Smooth muscle cell (in vitro differentiated cells): ENCODE measurements at regions not wholly inside any gene's neighbourhood (a gene's known extent, or its start where the extent isn't known, plus 50 kb on each side); places are given as distances from the start of the nearest gene placed in this dataset.
A peak's percentile ranks its signal among the peaks of the same experiment; 100 is the strongest.

Source experiments
- DNase-seq: peaks from one replicate; lab custom pipeline; 2025; ENCODE audit not compliant: unreplicated experiment; lab: John Stamatoyannopoulos, UW
- H2AFZ ChIP-seq: fragments of 200-600 bp; sonication (generic); 2 replicates; pipeline ENCODE4 v1.6.0; 2016; ENCODE audit warnings: antibody characterized with exemption, low read depth, mild to moderate bottlenecking
- H3F3A ChIP-seq: fragments of 200-600 bp; sonication (generic); 2 replicates; pipeline ENCODE4 v1.6.0; 2017; ENCODE audit warnings: antibody characterized with exemption, low read depth
- H3K27ac ChIP-seq: fragments of 200-600 bp; sonication (generic); 2 replicates; pipeline ENCODE4 v1.5.1; 2016; ENCODE audit warnings: low read depth, mild to moderate bottlenecking
- H3K27me3 ChIP-seq: fragments of 200-600 bp; sonication (generic); 2 replicates; pipeline ENCODE4 v1.6.1; 2016; ENCODE audit warnings: low read depth, mild to moderate bottlenecking
- H3K36me3 ChIP-seq: fragments of 200-600 bp; sonication (generic); 2 replicates; pipeline ENCODE4 v1.5.1; 2016; ENCODE audit warnings: low read depth
- H3K4me1 ChIP-seq: fragments of 200-600 bp; sonication (generic); 2 replicates; pipeline ENCODE4 v1.5.1; 2016; ENCODE audit warnings: low read depth
- H3K4me2 ChIP-seq: fragments of 200-600 bp; sonication (generic); 2 replicates; pipeline ENCODE4 v1.6.0; 2016; ENCODE audit warnings: mild to moderate bottlenecking
- H3K4me3 ChIP-seq: fragments of 200-600 bp; sonication (generic); 2 replicates; pipeline ENCODE4 v1.5.1; 2016; ENCODE audit warnings: mild to moderate bottlenecking
- H3K79me2 ChIP-seq: fragments of 200-600 bp; sonication (generic); 2 replicates; pipeline ENCODE4 v1.6.0; 2016; ENCODE audit warnings: low read depth, mild to moderate bottlenecking
- H3K9ac ChIP-seq: fragments of 200-600 bp; sonication (generic); 2 replicates; pipeline ENCODE4 v1.6.0; 2016; ENCODE audit warnings: low read depth
- H3K9me3 ChIP-seq: fragments of 200-600 bp; sonication (generic); replicated peaks from 2 replicates; pipeline ENCODE4 v1.5.1; 2016; ENCODE audit warnings: low read depth
- H4K20me1 ChIP-seq: fragments of 200-600 bp; sonication (generic); 2 replicates; pipeline ENCODE4 v1.6.0; 2016; ENCODE audit warnings: low read depth
- CTCF ChIP-seq: fragments of 200-600 bp; sonication (generic); IDR thresholded peaks from 2 replicates; pipeline ENCODE4 v1.5.1; 2017; ENCODE audit warnings: borderline replicate concordance, mild to moderate bottlenecking, antibody characterized with exemption; ENCODE audit not compliant: insufficient read depth, poor library complexity, severe bottlenecking
- WGBS: methylation state at CpG from one replicate; pipeline ENCODE4 v1.1.7; 2016; ENCODE audit warnings: low lambda C conversion rate; 5-methylcytosine and 5-hydroxymethylcytosine counted together

- H3K4me2 ChIP-seq: no peak overlapping the region
- H3K4me3 ChIP-seq: no peak overlapping the region
- TF ChIP-seq CTCF: no peak
- 86% methylated on average over 1 of the region's 1 CpG for WGBS
- no peaks in the 10 kb centered on the region for H3K9me3 ChIP-seq
- H2AFZ ChIP-seq: no peak overlapping the region
- H3F3A ChIP-seq: no peaks in the 10 kb centered on the region
- H3K27me3 ChIP-seq: no peaks in the 10 kb centered on the region
- no peaks in the 10 kb centered on the region for H3K36me3 ChIP-seq
- H3K4me1 ChIP-seq: no peaks in the 10 kb centered on the region
- no peak overlapping the region for H3K9ac ChIP-seq
- no peaks in the 10 kb centered on the region for H4K20me1 ChIP-seq
- no peak for DNase-seq
- H3K27ac ChIP-seq: no peak overlapping the region
- no peaks in the 10 kb centered on the region for H3K79me2 ChIP-seq
Measured at GRCh38 chr13:64165826-64166225, 2750.2 kb upstream of the PCDH20 start.

- no peak overlapping the region for H3K4me2 ChIP-seq
- no peaks in the 10 kb centered on the region for H4K20me1 ChIP-seq
- H3K36me3 ChIP-seq: no peaks in the 10 kb centered on the region
- no peaks in the 10 kb centered on the region for H3K4me1 ChIP-seq
- WGBS: 87% methylated on average over 4 of the region's 4 CpGs
- H3K79me2 ChIP-seq: no peaks in the 10 kb centered on the region
- H2AFZ ChIP-seq: no peak overlapping the region
- no peaks in the 10 kb centered on the region for H3K27me3 ChIP-seq
- no peaks in the 10 kb centered on the region for H3F3A ChIP-seq
- no peak overlapping the region for H3K27ac ChIP-seq
- no peak overlapping the region for H3K9ac ChIP-seq
- no peak for DNase-seq
- no peak overlapping the region for H3K4me3 ChIP-seq
- no peaks in the 10 kb centered on the region for H3K9me3 ChIP-seq
- TF ChIP-seq CTCF: no peak
Measured at GRCh38 chr13:64164435-64164834, 2748.8 kb upstream of the PCDH20 start.

- H3K4me3 ChIP-seq: no peak overlapping the region
- no peak for DNase-seq
- no peak for TF ChIP-seq CTCF
Measured at GRCh38 chr13:64160479-64160878, 2744.8 kb upstream of the PCDH20 start.

GRCh38 chr13:64158908-64159307 lies 2743.3 kb upstream of the PCDH20 start:
- Histone ChIP-seq H4K20me1 (no peaks in the 10 kb centered on the region), H2AFZ (peak overlapping the region; percentile 10), H3F3A (no peaks in the 10 kb centered on the region), H3K27me3 (no peaks in the 10 kb centered on the region), H3K79me2 (no peaks in the 10 kb centered on the region), H3K36me3 (no peaks in the 10 kb centered on the region), H3K27ac (peak overlapping the region; percentile 34), H3K9me3 (no peaks in the 10 kb centered on the region), H3K4me3 (no peak overlapping the region), H3K4me2 (no peak overlapping the region), H3K9ac (no peak overlapping the region), H3K4me1 (no peaks in the 10 kb centered on the region)
- TF ChIP-seq CTCF: no peak
- WGBS: 56% methylated on average over 3 of the region's 3 CpGs
- DNase-seq: no peak

More at GRCh38 chr13:64160479-64160878, 2744.8 kb upstream of the PCDH20 start:
- H3K36me3 ChIP-seq: no peaks in the 10 kb centered on the region
- H3K27ac ChIP-seq: no peak overlapping the region
- H3K27me3 ChIP-seq: no peaks in the 10 kb centered on the region
- no peaks in the 10 kb centered on the region for H3K9me3 ChIP-seq
- no peak overlapping the region for H3K9ac ChIP-seq
- H3F3A ChIP-seq: no peaks in the 10 kb centered on the region
- no peak overlapping the region for H2AFZ ChIP-seq
- H4K20me1 ChIP-seq: no peaks in the 10 kb centered on the region
- no peaks in the 10 kb centered on the region for H3K4me1 ChIP-seq
- no peak overlapping the region for H3K4me2 ChIP-seq
- H3K79me2 ChIP-seq: no peaks in the 10 kb centered on the region
